Body of pancreas (tissue), 4 donors: ENCODE measurements at regions not wholly inside any gene's neighbourhood (a gene's known extent, or its start where the extent isn't known, plus 50 kb on each side); places are given as distances from the start of the nearest gene placed in this dataset.

Source experiments
- POLR2A ChIP-seq, 3 donors: fragments of 450-650 bp; IDR thresholded peaks; one replicate each; pipeline ENCODE4 v1.6.1; 2016; ENCODE audit warnings: antibody characterized with exemption in 3 of 3, mild to moderate bottlenecking in 2 of 3
- TF ChIP-seq, protein P1 (sequence below), 7 experiments: fragments of 450-650 bp in 4 of 7; fragments of 200-600 bp in 3 of 7; sonication (generic) in 3 of 7; IDR thresholded peaks; one replicate each; pipeline ENCODE4 v1.5.1; 2016 to 2019; ENCODE audit warnings: antibody characterized with exemption in 7 of 7

DNA sequence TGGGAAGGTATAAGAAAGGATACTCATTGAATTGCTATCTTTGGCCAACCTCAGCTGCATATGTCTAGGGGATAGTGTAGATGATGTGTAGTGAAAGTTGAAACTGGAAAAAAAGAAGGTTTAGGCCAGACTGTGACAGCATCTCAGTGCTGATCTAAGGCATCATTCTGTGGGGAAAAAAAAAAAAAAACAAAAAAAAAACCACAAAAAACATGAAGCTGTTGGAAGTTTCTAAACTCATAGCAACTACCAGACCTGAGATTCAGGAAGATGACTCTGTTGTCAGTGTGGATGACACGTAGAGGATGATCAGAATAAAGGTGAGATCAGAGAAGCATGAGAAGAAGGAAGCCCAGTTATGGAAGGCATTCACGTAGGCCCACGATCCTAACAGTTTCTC lies 100.8 kb upstream of the CNKSR3 start:
- TF ChIP-seq, protein P1, sequence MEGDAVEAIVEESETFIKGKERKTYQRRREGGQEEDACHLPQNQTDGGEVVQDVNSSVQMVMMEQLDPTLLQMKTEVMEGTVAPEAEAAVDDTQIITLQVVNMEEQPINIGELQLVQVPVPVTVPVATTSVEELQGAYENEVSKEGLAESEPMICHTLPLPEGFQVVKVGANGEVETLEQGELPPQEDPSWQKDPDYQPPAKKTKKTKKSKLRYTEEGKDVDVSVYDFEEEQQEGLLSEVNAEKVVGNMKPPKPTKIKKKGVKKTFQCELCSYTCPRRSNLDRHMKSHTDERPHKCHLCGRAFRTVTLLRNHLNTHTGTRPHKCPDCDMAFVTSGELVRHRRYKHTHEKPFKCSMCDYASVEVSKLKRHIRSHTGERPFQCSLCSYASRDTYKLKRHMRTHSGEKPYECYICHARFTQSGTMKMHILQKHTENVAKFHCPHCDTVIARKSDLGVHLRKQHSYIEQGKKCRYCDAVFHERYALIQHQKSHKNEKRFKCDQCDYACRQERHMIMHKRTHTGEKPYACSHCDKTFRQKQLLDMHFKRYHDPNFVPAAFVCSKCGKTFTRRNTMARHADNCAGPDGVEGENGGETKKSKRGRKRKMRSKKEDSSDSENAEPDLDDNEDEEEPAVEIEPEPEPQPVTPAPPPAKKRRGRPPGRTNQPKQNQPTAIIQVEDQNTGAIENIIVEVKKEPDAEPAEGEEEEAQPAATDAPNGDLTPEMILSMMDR (IDR thresholded peaks at IDR 0.05): no peak
- TF ChIP-seq POLR2A (IDR thresholded peaks at IDR 0.05): no peak
